T-helper 1 cell treated with Interleukin-12 subunit alpha and Interleukin-12 subunit beta and Interleukin-4 antibody, amounts not matched to agents 30 ng/mL and 1 ng/mL, for 36 hours (primary cell): ENCODE measurements at regions not wholly inside any gene's neighbourhood (a gene's known extent, or its start where the extent isn't known, plus 50 kb on each side); places are given as distances from the start of the nearest gene placed in this dataset.

ENCODE experiments used
- intact Hi-C: fragments of 100-400 bp; cut with micrococcal nuclease; formaldehyde crosslinking; loops from one replicate; pipeline ENCODE4 v1.15.1; 2024

GRCh38 chr4:81826817-81827424 lies 355.2 kb upstream of the RASGEF1B start:
- intact Hi-C loops: no loop called here

GRCh38 chr4:81826335-81826734 lies 354.6 kb upstream of the RASGEF1B start:
- intact Hi-C loops: no loop called here

- intact Hi-C loops: no loop called here
Observed at GRCh38 chr4:81818385-81818920, 346.7 kb upstream of the RASGEF1B start.

GRCh38 chr4:81816031-81816761 lies 344.5 kb upstream of the RASGEF1B start:
- intact Hi-C loops: no loop called here

DNA sequence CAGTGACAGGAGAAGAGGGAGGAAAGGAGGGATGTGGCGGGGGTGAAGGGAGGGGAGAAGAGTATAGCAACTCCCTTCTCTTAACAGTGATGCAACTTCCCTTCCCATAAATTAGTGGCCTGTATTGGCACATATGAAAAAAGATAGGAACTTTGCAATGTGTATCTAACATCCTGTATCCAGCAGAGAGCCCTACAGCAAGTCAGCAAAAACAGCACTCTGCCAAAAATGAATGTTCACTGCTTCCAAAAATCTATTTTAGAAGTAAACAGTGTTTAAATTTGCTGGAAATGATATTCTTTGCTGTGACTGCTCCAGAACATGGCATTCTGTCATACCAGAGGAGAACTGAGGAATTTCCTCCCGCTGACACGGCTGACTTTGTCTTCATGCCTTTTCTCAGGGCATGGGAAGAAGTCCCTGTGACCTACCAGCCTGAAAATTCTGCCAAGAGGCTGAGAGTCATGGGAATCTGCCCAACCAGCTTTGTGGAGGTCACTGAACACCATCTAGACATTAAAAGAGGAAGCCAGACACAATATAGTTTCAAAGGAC lies 343.4 kb upstream of the RASGEF1B start:
- intact Hi-C loops: no loop called here

DNA sequence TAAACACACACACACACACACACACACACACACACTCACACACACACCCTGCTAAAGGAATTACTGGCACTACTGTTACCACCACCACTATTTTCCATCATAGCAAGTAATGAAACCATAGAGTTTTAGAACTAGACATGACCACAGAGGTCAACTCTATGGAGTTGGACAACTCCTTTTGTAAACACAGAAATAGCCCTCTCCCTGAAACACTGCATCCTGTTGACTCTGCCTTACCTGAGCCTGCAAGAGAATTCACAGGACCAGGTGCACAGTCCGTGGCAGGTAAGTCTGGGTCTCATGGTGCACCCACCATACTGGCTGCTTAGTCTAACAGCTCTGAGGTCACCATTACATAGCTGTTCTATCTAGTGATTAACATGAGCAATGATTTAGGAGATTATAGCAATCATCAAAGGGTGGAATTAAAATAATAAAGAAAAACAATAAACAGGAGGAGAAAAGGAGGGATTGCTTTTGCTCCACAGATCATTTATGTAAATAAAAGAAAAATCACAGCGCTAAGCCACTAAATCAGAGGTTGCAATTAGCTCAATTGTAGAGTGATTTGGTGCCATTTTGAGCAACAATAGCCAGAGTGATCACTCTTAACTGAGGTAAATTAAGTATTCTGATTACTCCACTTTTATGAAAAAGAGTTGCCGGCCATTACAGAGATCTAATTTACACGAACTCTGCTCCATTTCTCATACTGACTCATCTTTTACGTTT lies 340.0 kb upstream of the RASGEF1B start:
- intact Hi-C loops: no loop called here

DNA sequence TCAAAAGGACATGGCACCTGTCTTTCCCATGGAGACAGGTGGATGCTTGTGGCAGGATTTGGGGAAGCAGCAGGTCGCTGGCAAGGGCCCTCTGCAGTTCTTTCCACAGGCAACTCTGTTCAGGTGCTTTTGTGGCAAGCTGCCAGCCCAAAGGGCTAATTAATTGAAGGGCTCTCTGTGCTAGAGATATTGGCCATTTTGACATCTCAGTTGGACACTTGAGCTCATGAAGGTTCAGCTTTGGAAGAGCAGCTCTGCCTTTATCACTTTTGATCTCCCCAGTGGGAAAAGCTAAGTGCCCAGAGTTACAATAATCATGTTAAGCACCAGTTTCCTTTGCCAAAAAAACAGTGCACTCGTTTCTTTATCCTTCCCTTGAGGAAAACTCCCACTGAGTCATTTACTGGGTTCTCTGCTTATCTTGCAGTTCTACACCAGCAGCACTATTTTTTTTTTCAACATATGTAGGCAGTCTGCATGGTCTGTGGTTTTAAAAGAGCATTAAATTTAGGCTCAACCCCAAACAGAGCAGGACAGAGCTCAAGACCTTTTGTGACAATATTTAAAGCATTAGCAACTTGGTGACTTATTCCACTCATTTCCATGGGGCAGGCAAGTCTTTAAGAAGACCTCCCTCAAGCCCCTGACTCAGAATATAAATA lies 336.4 kb upstream of the RASGEF1B start:
- intact Hi-C loops: no loop called here

DNA sequence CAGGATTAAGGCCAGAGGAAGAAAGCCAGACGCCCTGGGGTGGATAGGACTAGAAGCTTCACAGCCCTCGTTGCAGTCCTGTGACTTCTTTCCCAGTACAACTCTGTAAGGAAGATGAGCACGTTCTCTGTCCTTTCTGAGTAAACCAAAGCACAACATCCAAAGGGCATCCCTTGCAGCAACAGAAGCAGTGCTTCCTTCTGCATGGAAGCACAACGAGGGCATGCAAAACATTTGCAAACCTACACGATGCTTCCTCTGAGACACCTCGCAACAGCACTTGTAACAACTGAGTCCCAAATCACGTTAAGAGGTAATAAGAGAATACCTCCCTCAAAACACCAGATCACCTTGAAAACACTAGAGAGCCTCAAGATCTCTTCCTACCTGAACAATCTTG lies 335.7 kb upstream of the RASGEF1B start:
- intact Hi-C loops: no loop called here

- intact Hi-C loops: no loop called here
Observed at GRCh38 chr4:81806485-81806884, 334.8 kb upstream of the RASGEF1B start.

DNA sequence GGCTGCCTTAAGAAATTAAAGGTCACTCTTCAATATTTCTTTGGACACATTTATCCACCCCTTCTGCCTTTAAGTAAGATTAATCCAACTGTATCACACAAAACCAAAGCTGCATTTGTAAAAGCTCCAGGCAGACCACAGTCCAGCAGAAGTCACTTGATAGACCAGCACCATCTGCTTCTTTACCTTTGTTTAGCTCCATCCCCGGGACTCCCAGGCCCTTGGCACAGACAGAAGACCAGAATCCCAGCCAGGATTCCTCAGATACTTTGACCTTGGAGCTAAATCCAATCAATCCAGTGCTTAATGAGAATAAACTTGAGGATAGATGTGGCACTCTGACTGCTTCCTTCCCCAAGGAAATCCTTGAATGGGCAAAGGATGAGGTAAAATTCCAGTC lies 333.1 kb upstream of the RASGEF1B start:
- intact Hi-C loops: no loop called here

- intact Hi-C loops: no loop called here
Observed at GRCh38 chr4:81802285-81802846, 330.7 kb upstream of the RASGEF1B start.

DNA sequence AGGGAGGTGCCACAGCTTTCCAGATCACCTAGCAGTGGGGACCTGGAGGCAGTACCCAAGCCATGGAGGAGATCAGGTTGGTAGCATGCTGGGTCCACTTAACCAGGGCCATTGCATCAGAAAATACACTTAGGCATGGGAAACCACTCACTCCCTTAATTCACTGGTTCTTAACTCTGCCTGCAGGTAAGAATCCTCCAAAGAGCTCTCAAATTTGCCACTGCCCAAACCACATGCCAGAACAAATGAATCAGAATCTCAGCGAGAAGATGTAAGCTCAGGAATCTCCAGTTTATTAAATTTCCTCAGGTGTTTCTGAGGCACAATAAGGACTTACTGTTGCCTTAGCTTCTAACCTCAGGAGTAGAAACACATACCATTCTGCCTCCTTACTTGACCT lies 327.7 kb upstream of the RASGEF1B start:
- intact Hi-C loops: no loop called here

DNA sequence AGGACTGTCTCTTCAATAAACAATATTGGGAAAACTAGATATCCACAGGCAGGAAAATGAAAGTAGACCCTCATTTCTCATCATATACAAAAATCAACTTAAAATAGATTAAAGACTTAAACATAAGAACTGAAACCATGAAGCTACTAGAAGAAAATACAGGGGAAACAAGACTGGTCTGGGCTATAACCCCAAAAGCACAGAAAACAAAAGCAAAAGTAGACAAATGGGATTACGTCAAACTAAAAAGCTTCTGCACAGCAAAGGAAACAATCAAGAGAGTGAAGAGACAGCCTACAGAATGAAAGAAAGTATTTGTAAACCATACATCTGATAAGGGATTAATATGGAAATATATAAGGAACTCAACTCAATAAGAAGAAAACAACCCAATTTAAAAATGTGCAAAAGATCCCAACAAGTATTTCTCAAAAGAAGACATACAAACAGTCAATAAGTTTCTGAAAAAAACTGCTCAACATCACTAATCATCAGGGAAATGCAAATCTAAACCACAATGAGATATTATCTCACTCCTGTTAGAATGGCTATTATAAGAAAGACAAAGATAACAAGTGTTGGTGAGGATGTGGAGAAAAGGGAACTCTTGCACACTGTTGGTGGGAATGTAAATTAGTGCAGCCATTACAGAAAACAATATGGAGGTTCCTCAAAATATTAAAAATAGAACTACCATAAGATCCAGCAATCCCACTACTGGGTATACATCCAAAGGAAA lies 325.3 kb upstream of the RASGEF1B start:
- intact Hi-C loops: loop anchor here (2.0 kb wide), 1 partner anchor 324 kb away; no protein-coding TSS in a partner anchor

- intact Hi-C loops: no loop called here
Observed at GRCh38 chr4:81792521-81792920, 320.8 kb upstream of the RASGEF1B start.

GRCh38 chr4:81790477-81790876 lies 318.8 kb upstream of the RASGEF1B start:
- intact Hi-C loops: no loop called here

DNA sequence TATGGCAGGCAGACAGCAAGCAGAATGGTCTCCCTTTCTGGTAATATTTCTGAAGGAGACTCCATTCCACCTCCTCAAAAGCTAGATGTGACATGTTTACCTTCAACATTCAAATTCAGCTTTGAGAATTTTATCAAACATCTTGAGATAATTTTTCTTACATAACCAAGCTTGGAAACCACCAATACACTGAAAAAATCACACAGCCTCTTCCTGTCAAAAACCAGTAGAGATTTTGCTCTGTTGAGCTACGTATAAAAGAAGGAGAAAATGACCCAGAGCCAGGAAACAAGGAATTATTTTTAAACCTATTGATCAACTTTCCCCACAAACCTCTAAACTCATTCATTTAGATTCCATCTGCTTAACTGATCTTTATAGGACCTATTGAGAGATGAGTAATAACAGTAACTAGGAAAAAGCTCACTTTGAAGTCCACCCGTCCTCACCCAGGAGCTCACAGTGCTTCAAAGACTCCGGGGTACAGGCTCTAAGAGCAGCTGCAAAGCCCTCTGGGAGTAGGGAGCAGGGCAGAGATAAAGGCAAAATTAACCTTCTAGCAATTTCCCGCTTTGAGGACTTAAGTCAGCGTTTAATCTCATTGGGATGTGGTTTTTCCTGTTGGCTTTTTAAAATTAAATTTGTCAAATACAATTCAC lies 318.2 kb upstream of the RASGEF1B start:
- intact Hi-C loops: no loop called here

DNA sequence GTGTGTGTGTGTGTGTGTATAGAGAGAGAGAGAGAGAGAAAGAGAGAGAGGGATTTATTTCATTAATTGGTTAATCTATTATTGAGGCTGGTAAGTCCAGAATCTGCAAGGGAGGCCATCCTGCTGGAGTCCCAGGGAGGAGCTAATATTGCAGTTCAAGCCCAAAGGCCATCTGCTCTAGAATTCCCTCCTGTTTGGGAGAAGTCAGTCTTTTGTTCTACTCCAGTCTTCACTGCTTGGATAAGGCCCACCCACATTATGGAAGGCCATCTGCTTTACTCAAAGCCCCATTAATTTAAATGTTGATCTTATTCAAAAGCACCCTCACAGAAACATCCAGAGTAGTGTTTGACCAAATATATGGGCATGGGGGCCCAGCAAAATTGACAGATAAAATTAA lies 317.5 kb upstream of the RASGEF1B start:
- intact Hi-C loops: no loop called here

DNA sequence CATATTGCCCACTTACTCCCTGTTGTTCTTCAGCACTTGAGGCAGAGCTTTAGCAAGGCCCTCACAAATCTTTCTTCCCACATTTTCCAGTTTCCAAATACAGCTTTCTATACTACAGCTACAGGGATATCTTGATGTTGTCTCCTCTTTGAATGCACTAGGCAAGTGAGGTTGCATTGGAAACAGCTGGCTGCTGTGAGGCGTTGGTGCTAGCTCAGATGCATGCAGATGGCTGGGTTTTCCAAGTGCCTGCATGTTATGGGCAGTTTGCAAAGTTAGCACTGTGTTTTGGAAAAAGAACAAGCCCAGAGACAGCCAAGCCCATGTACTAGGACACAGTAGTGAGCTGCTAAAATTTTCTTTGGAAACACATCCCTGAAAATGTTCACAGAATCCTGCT lies 315.1 kb upstream of the RASGEF1B start:
- intact Hi-C loops: no loop called here

- intact Hi-C loops: no loop called here
Observed at GRCh38 chr4:81786063-81786763, 314.5 kb upstream of the RASGEF1B start.
